Parathyroid adenoma (tissue), 2 donors: ENCODE measurements at regions not wholly inside any gene's neighbourhood (a gene's known extent, or its start where the extent isn't known, plus 50 kb on each side); places are given as distances from the start of the nearest gene placed in this dataset.

Experiments
- H2AFZ ChIP-seq: fragments of 300-600 bp; sonication (generic); one replicate; pipeline ENCODE4 v1.7.0; 2017; ENCODE audit warnings: antibody characterized with exemption, mild to moderate bottlenecking
- H3K27ac ChIP-seq: fragments of 300-600 bp; sonication (generic); one replicate; pipeline ENCODE4 v1.7.0; 2017
- H3K27me3 ChIP-seq: fragments of 300-600 bp; sonication (generic); one replicate; pipeline ENCODE4 v1.7.0; 2017; ENCODE audit warnings: low read length; ENCODE audit not compliant: control insufficient read depth, insufficient read depth
- H3K36me3 ChIP-seq: fragments of 300-600 bp; sonication (generic); one replicate; pipeline ENCODE4 v1.7.0; 2017; ENCODE audit warnings: low read length; ENCODE audit not compliant: control insufficient read depth, insufficient read depth
- H3K4me1 ChIP-seq: fragments of 300-600 bp; sonication (generic); one replicate; pipeline ENCODE4 v1.7.0; 2017; ENCODE audit warnings: control low read depth
- H3K4me2 ChIP-seq: fragments of 300-600 bp; sonication (generic); one replicate; pipeline ENCODE4 v1.7.0; 2017; ENCODE audit warnings: low read length
- H3K4me3 ChIP-seq: fragments of 300-600 bp; sonication (generic); one replicate; pipeline ENCODE4 v1.7.0; 2017; ENCODE audit warnings: low read depth, low read length
- H3K79me2 ChIP-seq: fragments of 300-600 bp; sonication (generic); one replicate; pipeline ENCODE4 v1.7.0; 2017; ENCODE audit warnings: control low read depth
- H3K9ac ChIP-seq: fragments of 300-600 bp; sonication (generic); one replicate; pipeline ENCODE4 v1.7.0; 2017; ENCODE audit warnings: mild to moderate bottlenecking
- H3K9me3 ChIP-seq: fragments of 300-600 bp; sonication (generic); one replicate; pipeline ENCODE4 v1.7.0; 2017; ENCODE audit warnings: low read length; ENCODE audit not compliant: control insufficient read depth
- TF ChIP-seq, protein P1 (sequence below): fragments of 300-600 bp; sonication (generic); IDR thresholded peaks from one replicate; pipeline ENCODE4 v1.7.0; 2017; ENCODE audit warnings: antibody characterized with exemption, mild to moderate bottlenecking
- donor health status: primary hyperparathyroidism.

DNA sequence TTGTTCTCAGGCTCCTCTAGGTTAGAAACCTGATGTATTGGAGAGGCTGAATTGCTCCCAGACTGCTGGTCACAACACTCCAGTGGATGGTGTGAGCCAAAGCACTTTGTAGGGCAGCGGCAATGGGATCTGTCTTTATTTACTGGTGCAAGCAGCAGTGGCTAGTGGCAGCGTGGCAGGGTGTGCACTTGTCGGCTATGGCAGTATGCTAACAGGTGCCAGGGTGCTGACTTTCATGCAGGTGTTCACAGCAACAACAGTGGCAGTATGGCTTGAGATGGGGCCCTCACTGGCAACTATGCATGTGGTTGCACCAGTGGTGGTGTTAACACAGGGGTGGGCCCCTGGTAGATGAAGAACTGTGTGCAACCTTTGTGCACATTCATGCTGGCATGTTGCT, 347.8 kb downstream of the DSC3 start:
- TF ChIP-seq, protein P1, sequence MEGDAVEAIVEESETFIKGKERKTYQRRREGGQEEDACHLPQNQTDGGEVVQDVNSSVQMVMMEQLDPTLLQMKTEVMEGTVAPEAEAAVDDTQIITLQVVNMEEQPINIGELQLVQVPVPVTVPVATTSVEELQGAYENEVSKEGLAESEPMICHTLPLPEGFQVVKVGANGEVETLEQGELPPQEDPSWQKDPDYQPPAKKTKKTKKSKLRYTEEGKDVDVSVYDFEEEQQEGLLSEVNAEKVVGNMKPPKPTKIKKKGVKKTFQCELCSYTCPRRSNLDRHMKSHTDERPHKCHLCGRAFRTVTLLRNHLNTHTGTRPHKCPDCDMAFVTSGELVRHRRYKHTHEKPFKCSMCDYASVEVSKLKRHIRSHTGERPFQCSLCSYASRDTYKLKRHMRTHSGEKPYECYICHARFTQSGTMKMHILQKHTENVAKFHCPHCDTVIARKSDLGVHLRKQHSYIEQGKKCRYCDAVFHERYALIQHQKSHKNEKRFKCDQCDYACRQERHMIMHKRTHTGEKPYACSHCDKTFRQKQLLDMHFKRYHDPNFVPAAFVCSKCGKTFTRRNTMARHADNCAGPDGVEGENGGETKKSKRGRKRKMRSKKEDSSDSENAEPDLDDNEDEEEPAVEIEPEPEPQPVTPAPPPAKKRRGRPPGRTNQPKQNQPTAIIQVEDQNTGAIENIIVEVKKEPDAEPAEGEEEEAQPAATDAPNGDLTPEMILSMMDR = no peak
- Histone ChIP-seq H3K79me2 (no peaks in the 10 kb centered on the region), H3K36me3 (no peaks in the 10 kb centered on the region), H3K9ac (no peak overlapping the region), H3K27ac (no peak overlapping the region), H3K4me3 (no peak overlapping the region), H3K4me1 (no peaks in the 10 kb centered on the region), H3K4me2 (no peak overlapping the region), H2AFZ (no peak overlapping the region), H3K9me3 (no peaks in the 10 kb centered on the region), H3K27me3 (no peaks in the 10 kb centered on the region)

GRCh38 chr18:30689216-30689615, 353.3 kb downstream of the DSC3 start:
- H3K36me3 ChIP-seq = no peaks in the 10 kb centered on the region
- H3K79me2 ChIP-seq = no peaks in the 10 kb centered on the region
- TF ChIP-seq, protein P1 = no peak
- H3K27me3 ChIP-seq = no peaks in the 10 kb centered on the region
- H3K4me1 ChIP-seq = no peaks in the 10 kb centered on the region
- no peak overlapping the region for H2AFZ ChIP-seq
- no peak overlapping the region for H3K27ac ChIP-seq
- H3K9ac ChIP-seq = no peak overlapping the region
- no peak overlapping the region for H3K4me2 ChIP-seq
- no peak overlapping the region for H3K4me3 ChIP-seq
- no peaks in the 10 kb centered on the region for H3K9me3 ChIP-seq

- Histone ChIP-seq H3K4me1 (no peaks in the 10 kb centered on the region), H3K4me2 (no peak overlapping the region)
Observed at GRCh38 chr18:30687501-30687900, 355.0 kb downstream of the DSC3 start.

DNA sequence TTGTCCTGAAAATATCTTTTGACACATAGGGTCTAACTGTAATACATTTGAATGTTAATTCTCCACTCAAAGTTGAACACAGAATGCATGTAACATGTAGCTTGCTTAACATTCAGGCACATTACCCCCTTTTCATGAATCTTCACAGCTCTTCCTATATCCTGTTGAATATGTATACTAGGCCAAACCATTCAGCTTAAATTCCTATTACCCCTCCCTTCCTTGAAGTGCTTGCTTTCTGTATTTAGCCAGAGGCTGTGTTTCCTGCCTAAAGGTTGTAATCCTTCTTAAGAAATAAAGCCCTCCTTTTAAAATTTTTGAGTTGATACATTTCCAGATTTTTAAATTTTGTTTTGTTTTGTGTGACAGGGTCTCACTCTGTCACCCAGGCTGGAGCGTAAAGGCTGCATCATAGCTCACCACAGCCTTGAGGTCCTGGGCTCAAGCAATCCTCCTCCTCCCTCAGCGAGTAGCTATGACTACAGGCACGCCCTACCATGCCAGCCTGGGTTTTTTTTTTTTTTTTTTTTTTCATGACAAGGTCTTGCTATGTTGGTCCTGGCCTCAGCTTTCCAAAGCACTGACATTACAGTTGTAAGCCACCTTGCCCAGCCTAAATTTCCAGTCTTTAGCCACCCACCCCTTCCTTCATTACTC, 357.6 kb downstream of the DSC3 start:
- H3K27me3 ChIP-seq = no peaks in the 10 kb centered on the region
- H3K4me1 ChIP-seq = no peaks in the 10 kb centered on the region
- H3K36me3 ChIP-seq = no peaks in the 10 kb centered on the region
- H3K9me3 ChIP-seq = no peaks in the 10 kb centered on the region
- H3K27ac ChIP-seq = no peak overlapping the region
- H2AFZ ChIP-seq = no peak overlapping the region
- H3K4me2 ChIP-seq = no peak overlapping the region
- H3K79me2 ChIP-seq = no peaks in the 10 kb centered on the region
- no peak overlapping the region for H3K9ac ChIP-seq
- TF ChIP-seq, protein P1 = no peak
- no peak overlapping the region for H3K4me3 ChIP-seq

More at GRCh38 chr18:30687501-30687900, 355.0 kb downstream of the DSC3 start:
- TF ChIP-seq, protein P1 = no peak
- H3K36me3 ChIP-seq = no peaks in the 10 kb centered on the region
- no peaks in the 10 kb centered on the region for H3K27me3 ChIP-seq
- H3K4me3 ChIP-seq = no peak overlapping the region
- no peaks in the 10 kb centered on the region for H3K79me2 ChIP-seq
- H3K9ac ChIP-seq = no peak overlapping the region
- H2AFZ ChIP-seq = no peak overlapping the region
- no peaks in the 10 kb centered on the region for H3K9me3 ChIP-seq
- no peak overlapping the region for H3K27ac ChIP-seq

DNA sequence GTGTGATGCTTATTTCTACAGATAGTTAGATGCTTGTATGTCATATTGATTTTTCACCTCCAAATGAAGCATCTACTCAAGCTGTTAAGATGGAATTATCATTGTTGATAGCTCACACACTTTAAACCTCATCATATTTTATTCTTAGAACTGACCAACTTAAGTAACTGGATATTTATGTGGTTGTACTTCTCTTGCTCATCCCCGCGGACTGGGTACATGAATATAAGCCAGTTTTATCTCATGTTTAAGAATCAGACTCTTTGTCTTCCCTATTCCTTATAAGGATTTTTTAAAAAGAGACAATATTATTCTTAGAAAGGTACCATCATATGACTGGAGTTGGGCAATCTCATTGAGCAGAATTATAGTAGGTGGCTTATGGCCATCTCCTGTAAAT, 358.7 kb downstream of the DSC3 start:
- H3K9ac ChIP-seq = no peak overlapping the region
- no peak overlapping the region for H2AFZ ChIP-seq
- no peak overlapping the region for H3K4me2 ChIP-seq
- no peaks in the 10 kb centered on the region for H3K79me2 ChIP-seq
- TF ChIP-seq, protein P1 = no peak
- no peak overlapping the region for H3K4me3 ChIP-seq
- no peaks in the 10 kb centered on the region for H3K27me3 ChIP-seq
- no peaks in the 10 kb centered on the region for H3K4me1 ChIP-seq
- H3K9me3 ChIP-seq = no peaks in the 10 kb centered on the region
- H3K36me3 ChIP-seq = no peaks in the 10 kb centered on the region
- H3K27ac ChIP-seq = no peak overlapping the region
